ENCODE measurements at regions not wholly inside any gene's neighbourhood (a gene's known extent, or its start where the extent isn't known, plus 50 kb on each side); places are given as distances from the start of the nearest gene placed in this dataset.
"Not testable (repeated sequence)": the region's sequence is repeated elsewhere in the genome, so short reads cannot be mapped to it uniquely, and the experiment has no call there.

DNA sequence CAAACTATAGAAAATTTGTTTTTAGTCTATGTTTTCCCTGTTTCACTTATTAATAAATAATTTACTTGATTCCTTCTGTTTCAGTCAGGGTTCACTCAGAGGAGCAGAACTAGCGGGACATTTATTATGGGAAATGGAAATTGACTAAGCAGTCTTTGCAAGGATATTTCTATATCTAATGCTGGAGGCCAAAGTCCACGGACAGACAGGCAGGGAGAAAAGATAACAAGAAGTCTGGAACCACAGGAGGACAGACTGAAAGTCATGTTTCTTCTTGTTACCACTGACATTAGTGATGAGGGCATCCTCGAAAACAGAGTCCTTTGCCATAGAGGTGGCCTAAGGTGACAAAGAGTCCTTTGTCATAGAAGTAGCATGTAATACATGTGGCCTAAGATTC, 744.5 kb upstream of the TMPRSS15 start:
- DNase-seq (ENCODE audit: low spot score), result no peak
- intact Hi-C loops (cut with DNase I), result no loop called here

DNA sequence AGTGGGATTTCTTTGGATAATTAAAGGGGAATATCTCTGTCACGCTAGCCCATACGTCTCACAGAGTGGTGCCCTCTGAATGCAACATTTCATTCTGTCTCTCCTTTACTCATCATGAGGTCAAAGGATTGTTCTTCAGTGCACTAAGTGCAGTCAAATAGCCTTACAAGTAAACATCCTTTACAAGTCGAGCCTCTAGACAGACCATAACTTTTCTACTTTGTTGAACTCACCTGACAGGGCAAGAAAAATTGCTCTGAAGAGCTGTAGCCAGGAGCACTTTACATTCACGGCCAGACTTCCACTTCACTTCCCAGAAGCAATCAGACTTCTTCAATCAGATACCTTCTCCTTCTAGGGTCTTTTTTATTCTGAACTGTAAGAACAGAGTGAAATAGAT, 768.0 kb upstream of the TMPRSS15 start:
- DNase-seq (ENCODE audit: low spot score), result no peak
- intact Hi-C loops (cut with DNase I), result no loop called here

DNA sequence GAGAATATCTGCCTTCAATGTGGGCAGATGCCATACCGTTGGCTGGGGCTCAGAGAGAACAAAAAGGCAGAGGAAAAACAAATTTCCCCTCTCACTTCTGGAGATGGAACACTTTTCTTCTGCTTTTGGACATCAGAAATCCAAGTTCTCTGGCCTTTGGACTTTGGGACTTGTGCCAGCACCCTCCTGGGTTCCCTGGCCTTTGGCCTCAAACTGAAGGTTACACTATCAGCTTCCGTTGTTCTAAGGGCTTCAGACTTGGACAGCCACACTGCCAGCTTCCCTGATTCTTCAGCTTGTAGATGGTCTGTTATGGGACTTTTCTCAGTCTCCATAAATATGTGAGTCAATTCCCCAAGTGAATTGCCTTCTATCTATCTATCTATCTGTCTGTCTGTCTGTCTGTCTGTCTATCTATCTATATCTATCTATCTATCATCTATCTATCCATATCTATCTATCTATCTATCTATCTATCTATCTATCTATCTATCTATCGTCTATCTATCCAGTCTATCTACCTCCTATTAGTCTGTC, 778.1 kb upstream of the TMPRSS15 start:
- intact Hi-C loops (cut with DNase I), result no loop called here

DNA sequence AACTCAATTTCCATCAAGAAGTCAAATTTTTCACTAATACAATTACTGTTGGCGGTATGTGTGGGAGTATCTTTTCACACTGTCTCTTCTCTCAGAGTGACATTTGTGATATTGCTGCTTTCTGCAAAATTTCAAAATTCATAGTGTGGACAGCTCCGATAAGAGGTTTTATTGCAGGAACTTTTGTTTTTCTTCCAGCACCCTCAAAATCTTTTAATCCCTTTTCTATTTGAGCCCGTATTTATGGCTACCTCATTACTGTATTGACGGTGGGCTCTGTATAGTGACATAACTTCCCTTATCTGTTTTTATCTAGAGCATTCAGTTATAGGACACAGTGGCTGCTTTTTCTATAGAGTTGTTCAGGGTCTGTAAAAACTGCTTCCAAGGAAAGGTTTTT, 794.4 kb upstream of the TMPRSS15 start:
- intact Hi-C loops (cut with DNase I), result no loop called here
- DNase-seq (ENCODE audit: low spot score), result no peak

More for the DNA sequence above, 778.1 kb upstream of the TMPRSS15 start:
- no peak for DNase-seq (ENCODE audit: low spot score)

DNA sequence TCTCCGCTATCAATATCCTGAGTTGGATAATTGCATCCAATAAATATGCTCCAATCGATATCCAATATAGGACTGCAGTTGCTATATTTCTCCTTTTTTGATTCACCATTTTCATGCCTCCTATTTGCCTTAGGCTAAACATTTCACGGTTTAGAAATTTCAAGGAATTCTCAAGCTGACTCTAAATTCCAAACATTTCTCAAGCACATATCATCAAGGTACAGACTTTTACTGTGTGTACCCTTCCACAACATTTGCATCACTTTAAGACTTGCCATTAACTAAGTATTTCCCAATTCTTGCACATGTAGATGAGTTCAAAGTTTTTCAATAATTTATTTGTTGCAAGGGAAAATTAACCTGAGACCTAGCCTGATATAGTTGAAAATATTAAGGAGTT, 795.2 kb upstream of the TMPRSS15 start:
- intact Hi-C loops (cut with DNase I), result no loop called here
- DNase-seq (ENCODE audit: low spot score), result no peak

DNA sequence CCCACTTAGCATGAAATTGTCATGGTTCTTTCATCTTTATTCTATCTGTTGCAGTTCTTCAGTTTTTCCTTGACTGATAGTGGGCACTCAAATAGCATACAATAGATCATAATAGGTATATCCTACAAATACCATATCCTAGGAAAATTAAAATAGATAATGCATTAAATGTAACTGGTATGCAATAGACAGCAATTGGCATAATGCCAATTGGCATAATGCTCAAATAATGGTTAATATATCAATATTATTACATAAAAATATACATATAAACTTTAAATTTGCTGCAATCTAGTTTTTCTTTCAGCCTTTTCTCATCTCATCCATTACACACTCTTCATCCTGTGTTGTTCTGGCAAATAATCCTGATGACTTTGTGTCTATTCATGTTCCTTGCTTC, 814.6 kb upstream of the TMPRSS15 start:
- intact Hi-C loops (cut with DNase I), result no loop called here

DNA sequence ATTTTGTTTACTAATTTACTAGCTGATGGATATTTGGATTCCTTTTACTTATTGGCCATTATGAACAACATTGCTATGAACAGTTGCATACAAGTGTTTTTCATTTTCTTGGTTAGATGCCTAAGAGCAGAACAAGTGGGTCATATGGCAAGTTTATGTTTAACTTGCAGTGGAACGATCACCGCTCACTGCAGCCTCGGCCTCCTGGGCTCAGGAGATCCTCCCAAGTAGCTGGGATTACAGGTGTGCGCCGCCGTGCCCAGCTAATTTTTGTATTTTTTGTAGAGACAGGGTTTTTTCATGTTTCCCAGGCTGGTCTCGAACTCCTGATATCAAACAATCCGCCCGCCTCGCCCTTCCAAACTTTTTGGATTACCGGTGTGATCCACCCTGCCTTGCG, 820.5 kb upstream of the TMPRSS15 start:
- intact Hi-C loops (cut with DNase I), result no loop called here

More for the DNA sequence above, 814.6 kb upstream of the TMPRSS15 start:
- DNase-seq (ENCODE audit: low spot score), result no peak

DNA sequence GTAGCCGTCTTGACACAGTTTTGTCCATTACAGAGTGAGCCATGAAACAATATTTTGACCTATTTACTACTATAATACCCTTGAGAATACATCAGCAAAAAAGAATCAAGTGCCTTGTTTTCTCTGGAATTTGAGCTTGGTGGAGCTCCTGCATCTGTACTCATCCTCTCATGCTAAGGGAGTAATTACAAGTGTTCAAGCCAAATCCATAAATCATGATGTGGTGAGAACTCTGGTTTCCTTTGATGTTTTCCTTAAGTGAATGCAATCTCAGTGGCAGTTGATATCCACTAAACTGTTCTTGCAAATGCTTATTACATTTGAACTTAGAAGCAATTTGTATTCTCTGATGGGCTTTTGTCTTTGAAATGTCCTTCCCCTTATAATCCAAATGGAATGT, 824.6 kb upstream of the TMPRSS15 start:
- no peak for DNase-seq (ENCODE audit: low spot score)
- intact Hi-C loops (cut with DNase I), result no loop called here

More for the DNA sequence above, 820.5 kb upstream of the TMPRSS15 start:
- no peak for DNase-seq (ENCODE audit: low spot score)

DNA sequence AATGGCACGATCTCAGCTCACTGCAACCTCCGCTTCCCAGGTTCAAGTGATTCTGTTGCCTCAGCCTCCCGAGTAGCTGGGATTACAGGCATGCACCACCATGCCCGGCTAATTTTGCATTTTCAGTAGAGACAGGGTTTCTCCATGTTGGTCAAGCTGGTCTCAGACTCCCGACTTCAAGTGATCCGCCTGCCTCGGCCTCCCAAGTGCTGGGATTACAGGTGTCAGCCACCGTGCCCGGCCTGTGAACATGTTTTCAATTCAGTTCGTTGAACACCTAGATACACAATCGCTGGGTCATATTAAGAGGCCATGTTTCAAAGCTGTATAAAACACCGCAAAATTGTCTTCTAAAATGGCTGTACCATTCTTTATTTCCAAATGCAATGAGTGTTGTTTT, 830.3 kb upstream of the TMPRSS15 start:
- intact Hi-C loops (cut with DNase I); DNase-seq (ENCODE audit: low spot score): not testable (repeated sequence)

DNA sequence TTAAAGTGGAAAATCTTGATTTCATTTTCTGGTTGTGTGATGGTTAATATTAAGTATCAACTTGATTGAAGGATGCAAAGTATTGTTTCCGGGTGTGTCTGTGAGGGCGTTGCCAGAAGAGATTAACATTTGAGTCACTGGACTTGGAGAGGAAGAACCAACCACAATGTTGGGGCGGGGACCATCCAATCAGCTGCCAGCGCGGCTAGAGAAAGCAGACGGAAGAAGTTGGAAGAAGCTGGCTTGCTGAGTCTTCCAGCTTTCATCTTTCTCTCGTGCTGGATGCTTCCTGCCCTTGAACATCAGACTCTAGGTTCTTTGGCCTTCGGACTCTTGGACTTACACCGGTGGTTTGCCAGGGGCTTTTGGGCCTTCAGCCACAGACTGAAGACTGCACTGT, 832.6 kb upstream of the TMPRSS15 start:
- intact Hi-C loops (cut with DNase I), result no loop called here
- DNase-seq (ENCODE audit: low spot score), result no peak

DNA sequence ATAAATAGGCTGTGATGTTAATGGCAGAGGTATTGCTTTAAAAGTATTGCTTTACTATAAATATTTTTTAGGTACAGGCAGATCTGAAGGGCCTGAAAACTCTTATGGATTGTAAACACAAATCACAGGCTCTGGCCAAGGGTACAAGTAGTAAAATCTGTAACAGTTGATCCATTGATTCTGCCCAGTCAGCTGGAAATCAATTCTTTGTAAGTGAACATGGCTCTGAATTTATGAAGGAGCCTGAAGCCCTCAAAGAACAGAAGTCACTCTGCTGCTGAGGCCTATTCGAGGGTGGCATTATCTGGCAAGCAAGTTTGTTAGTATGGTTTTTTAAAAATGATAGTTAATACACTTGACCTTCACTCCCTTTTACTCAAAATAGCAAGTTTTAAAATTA, 834.0 kb upstream of the TMPRSS15 start:
- intact Hi-C loops (cut with DNase I), result no loop called here
- DNase-seq (ENCODE audit: low spot score), result no peak

DNA sequence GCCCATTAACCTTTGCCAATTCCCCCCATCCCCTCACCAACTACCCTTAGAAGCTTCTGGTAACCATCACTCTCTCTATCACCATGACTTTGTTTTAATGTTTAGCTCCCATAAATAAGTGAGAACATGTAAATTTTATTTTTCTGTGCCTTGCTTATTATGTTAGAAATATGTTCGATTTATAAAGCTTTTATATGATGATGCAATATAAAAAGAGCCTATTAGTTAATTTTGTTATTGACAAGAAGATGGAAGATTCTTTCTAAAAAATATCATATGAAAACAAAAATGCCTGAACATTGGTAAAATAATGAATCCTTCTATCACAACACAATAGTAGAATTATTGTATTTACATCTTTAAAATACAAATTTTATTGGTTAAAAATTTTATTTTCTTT, 836.1 kb upstream of the TMPRSS15 start:
- intact Hi-C loops (cut with DNase I), result no loop called here
- no peak for DNase-seq (ENCODE audit: low spot score)

DNA sequence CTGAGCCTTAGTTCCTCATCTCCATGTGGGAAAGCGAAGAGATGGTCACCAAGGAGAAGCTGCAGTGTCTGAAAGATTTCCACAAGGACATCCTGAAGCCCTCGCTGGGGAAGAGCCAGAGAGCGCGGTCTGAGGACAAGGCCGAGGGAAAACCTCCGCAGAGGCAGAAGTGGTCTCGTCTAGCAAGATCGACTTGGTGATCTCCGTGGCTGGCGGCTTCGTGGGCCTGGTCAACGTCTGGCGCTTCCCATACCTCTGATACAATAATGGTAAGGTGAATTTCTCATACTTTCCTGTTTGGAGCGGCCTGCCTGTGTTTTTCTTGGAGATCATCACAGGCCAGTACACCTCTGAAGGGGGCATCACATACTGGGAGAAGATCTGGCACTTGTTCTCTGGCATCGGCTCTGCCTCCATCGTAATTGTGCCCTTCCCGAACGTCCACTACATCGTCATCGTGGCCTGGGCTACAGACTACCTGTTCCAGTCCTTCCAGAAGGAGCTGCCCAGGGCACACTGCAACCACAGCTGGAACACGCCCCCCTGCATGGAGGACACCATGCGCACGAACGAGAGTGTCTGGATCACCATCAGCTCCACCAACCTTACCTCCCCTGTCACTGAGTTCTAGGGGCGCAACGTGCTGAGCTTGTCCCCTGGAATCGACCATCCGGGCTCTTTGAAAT, 841.1 kb upstream of the TMPRSS15 start:
- DNase-seq (ENCODE audit: low spot score), result no peak
- intact Hi-C loops (cut with DNase I), result no loop called here

DNA sequence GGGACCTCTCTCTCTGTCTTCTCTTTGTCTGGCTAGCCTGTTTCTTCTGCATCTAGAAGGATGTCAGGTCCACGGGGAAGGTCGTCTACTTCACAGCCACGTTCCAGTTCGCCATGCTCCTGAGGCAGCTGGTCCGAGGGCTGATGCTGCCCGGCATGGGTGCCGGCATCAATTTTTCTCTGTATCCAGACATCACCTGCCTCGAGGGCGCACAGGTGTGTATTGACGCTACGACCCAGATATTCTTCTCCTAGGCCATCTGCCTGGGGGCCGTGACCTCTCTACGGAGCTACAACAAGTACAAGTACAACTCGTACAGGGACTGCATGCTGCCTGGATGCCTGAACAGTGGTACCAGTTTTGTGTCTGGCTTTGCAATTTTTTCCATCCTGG, 841.6 kb upstream of the TMPRSS15 start:
- intact Hi-C loops (cut with DNase I), result no loop called here
- DNase-seq (ENCODE audit: low spot score), result no peak

DNA sequence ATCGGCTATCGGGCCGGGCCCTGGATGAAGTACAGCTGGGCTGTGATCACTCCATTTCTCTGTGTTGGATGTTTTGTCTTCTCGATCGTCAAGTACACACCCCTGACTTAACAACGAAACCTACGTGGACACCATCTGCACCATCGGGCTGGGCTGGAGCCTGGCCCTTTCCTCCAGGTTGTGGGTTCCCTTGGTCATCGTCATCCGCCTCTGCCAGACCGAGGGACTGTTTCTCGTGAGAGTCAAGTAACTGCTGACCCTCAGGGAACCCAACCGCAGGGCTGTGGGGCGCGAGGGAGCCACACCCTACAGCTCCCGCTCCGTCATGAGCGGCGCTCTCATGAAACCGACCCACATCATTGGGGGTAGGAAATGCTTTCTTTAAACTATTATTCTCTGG, 842.4 kb upstream of the TMPRSS15 start:
- intact Hi-C loops (cut with DNase I), result no loop called here

DNA sequence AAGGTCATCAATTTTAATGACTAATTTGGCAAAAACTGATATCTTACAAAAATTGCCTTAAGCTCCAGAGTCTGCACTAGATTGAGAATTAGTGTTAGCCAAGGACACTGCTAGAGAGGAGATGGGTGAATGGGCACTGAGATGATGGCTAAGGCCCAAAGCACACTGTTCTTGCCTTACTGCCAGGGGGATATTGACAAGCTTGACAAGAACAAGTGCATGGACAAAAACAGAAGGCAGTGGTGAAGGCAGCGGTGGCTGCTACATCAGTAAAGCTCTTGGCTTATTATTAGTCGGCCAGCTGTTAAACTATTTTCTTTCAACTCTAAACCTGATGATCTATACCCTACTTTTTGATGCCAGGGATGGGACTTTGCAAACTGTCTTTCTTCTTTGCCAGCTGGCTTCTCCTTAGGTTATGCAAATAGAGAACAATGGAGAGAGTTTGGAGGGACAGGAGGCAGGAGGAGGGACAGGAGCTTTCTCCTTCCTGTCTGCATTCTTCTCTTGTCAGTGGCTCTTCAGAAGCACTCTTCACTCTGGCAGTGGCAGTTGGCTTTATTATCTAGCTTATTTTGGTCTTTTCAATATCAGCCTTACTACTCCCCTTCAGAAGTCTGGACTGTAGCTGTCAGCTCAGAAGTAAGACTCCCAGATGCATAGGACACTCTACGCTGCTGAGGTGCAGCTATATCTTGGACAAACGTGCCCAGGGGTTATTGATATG, 853.5 kb upstream of the TMPRSS15 start:
- no peak for DNase-seq (ENCODE audit: low spot score)
- intact Hi-C loops (cut with DNase I), result no loop called here

More for the DNA sequence above, 842.4 kb upstream of the TMPRSS15 start:
- DNase-seq (ENCODE audit: low spot score), result no peak

DNA sequence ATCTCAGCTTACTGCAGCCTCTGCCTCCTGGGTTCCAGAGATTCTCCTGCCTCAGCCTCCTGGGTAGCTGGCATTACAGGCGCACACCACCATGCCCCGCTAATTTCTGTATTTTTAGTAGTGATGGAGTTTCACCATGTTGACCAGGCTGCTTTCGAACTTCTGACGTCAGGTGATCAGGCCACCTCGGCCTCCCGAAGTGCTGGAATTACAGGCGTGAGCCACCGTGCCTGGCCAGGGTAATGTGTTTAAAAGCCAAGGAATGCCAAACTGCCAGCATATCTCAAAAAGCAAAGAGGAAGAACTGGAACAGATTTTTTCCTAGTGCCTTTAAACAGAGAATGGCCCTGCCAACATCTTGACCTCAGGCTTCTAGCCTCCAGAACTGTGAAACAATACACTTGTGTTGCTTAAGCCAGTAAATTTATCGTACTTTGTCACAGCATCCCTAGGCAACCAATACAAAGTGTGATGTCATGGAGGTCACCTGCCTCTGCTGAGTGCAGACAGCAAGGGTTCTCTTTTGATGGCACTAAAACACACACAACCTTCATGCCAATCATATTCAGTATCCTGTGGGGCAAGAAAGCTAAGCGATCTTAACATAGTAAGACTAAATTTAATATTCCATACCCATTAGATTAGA, 858.3 kb upstream of the TMPRSS15 start:
- DNase-seq (ENCODE audit: low spot score), result no peak
- intact Hi-C loops (cut with DNase I), result no loop called here

DNA sequence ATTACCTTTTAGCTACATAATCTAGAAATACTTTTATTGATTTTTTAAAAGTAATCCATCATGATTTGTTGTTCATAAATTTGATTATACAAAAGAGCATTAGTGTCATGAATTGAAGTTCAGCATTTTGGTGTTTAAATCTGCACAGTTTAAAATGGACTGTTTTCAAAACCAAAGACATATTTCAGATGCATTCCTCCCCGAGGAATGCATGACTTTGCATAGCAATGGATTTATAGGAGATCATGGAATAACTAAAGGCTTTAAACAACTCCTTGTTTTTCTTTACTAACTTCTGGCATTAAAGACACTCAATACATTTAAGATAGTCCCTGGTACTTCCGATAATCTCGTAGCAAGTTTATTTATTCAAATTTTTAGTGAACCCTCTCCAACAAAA, 863.1 kb upstream of the TMPRSS15 start:
- no peak for DNase-seq (ENCODE audit: low spot score)
- intact Hi-C loops (cut with DNase I), result no loop called here

DNA sequence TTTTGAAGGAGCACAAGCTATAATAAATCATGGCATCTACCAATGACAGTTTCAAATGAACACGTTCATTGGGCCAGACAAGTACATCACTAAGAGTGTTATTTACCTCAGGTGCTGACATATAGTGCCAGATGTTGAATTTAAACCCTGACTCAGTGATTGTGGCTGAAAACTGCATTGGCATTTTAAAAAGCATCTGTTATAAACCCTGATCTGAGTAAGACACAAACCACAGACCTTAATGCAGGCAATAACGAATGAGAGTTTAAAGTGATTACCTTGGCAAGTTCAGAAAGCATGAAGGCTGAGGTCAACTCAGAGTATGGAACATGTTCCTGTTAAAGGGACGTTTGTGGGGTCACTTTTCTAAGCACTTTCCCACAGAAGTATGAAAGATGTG, 865.1 kb upstream of the TMPRSS15 start:
- DNase-seq (ENCODE audit: low spot score), result no peak
- intact Hi-C loops (cut with DNase I), result no loop called here

DNA sequence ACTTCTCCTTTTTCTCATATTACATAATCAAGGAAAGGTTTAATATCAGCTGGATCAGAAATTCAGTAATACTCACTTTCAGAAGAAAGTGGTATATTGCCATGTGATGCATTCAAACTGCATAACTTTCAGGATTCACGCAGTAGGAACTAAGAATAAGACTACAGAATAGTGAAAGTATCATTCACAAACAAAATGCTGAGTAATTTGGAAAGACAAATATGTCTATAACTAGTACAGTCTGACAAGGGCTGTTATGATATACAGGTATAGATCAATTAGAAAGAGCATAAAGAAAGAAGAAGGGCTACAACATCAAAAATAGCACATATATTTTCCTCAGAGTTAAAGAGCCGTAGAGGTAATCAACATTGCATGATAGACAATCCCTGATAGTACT, 871.5 kb upstream of the TMPRSS15 start:
- DNase-seq (ENCODE audit: low spot score), result no peak
- intact Hi-C loops (cut with DNase I), result no loop called here

DNA sequence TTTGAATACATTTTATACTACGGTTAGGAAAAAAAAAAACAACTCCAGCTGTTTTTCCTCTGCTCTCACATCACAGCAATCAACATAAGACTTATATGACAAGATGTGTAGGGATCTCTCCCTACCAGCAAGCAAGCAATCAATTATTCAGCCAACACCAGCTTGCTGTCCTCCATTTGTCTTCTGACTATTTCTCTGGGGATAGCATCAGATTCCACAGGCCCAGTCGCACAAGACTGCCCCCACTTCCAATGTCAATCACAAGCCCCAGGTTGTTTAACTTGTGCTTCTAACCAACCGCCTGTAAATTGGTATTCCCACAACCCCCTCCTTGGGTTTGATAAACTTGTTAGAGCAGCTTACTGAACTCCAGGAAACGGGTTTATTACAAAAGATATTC, 873.1 kb upstream of the TMPRSS15 start:
- no peak for DNase-seq (ENCODE audit: low spot score)
- intact Hi-C loops (cut with DNase I), result no loop called here

All from cardiac septum (tissue), 1 donor.